Lower leg skin (tissue), 3 donors: ENCODE measurements at regions not wholly inside any gene's neighbourhood (a gene's known extent, or its start where the extent isn't known, plus 50 kb on each side); places are given as distances from the start of the nearest gene placed in this dataset.

ENCODE experiments used
- POLR2A ChIP-seq, 2 donors: fragments of 450-650 bp; IDR thresholded peaks; one replicate each; pipeline ENCODE4 v1.6.1; 2016 to 2017; ENCODE audit warnings: antibody characterized with exemption in 2 of 2, mild to moderate bottlenecking in 1 of 2, moderate library complexity in 1 of 2
- TF ChIP-seq, protein P1 (sequence below), 3 donors: fragments of 450-650 bp; IDR thresholded peaks; one replicate each; pipeline ENCODE4 v1.5.1; 2016; ENCODE audit warnings: antibody characterized with exemption in 3 of 3, mild to moderate bottlenecking in 3 of 3, moderate library complexity in 2 of 3

GRCh38 chr12:92621833-92622232, 81.0 kb upstream of the PLEKHG7 start:
- TF ChIP-seq, protein P1, sequence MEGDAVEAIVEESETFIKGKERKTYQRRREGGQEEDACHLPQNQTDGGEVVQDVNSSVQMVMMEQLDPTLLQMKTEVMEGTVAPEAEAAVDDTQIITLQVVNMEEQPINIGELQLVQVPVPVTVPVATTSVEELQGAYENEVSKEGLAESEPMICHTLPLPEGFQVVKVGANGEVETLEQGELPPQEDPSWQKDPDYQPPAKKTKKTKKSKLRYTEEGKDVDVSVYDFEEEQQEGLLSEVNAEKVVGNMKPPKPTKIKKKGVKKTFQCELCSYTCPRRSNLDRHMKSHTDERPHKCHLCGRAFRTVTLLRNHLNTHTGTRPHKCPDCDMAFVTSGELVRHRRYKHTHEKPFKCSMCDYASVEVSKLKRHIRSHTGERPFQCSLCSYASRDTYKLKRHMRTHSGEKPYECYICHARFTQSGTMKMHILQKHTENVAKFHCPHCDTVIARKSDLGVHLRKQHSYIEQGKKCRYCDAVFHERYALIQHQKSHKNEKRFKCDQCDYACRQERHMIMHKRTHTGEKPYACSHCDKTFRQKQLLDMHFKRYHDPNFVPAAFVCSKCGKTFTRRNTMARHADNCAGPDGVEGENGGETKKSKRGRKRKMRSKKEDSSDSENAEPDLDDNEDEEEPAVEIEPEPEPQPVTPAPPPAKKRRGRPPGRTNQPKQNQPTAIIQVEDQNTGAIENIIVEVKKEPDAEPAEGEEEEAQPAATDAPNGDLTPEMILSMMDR (IDR thresholded peaks at IDR 0.05) = no peak
- no peak for TF ChIP-seq POLR2A (IDR thresholded peaks at IDR 0.05)
